ENCODE measurements at regions not wholly inside any gene's neighbourhood (a gene's known extent, or its start where the extent isn't known, plus 50 kb on each side); places are given as distances from the start of the nearest gene placed in this dataset.

DNA sequence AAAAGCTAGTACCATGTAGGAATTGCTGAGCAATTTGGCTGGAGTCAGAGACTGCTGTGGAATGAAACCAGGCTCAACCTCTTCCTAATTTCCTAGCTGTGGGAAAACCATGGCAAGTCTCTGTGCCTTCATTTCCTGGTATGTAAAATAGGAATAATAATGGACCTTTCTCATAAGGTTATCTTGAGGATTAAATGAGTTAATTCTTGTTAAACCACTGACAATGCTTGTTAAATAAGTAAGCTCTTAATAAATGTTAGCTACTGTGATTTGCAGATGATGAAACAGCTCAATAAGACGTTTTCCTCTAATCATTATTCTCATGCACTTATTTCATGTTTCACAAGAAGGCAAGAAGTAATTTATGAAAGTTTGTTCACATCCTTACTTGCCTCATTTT, 346.7 kb downstream of the RND3 start:
- H3K27me3 ChIP-seq (ENCODE audit: control insufficient read depth, insufficient read depth, low read length): no peaks in the 10 kb centered on the region
- H3K27ac ChIP-seq (ENCODE audit: low read length): no peak overlapping the region
- DNase-seq: no peak
- no peaks in the 10 kb centered on the region for H3K9me3 ChIP-seq (ENCODE audit: control insufficient read depth, low read depth, low read length)
- H3K4me3 ChIP-seq (ENCODE audit: low read length): no peak overlapping the region
- no CpG with 5 or more reads among the region's 1 CpG for WGBS (ENCODE audit: insufficient coverage, low lambda C conversion rate)
- no peaks in the 10 kb centered on the region for H3K36me3 ChIP-seq (ENCODE audit: control insufficient read depth, insufficient read depth, low read length)
- no peaks in the 10 kb centered on the region for H3K4me1 ChIP-seq (ENCODE audit: control insufficient read depth, insufficient read depth, low read length)

DNA sequence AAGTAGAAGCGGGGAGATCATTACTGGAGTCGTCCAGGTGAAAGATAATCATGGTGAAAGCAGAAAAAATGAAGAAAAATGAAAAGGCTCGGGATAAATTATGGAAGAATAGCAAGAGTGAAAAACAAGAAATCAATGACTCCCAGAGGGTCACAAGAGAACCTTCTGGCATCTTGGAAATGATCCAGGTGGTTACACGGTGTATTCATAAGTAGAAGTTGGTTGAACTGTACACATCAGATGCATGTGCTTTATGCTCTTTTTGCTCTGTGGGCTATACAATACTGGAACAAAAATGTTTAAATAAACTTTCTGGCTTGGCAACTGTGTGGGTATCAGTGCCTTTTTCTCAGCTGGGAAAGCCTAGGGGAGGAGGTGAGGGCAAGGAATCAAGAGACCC, 348.9 kb downstream of the RND3 start:
- no peaks in the 10 kb centered on the region for H3K36me3 ChIP-seq (ENCODE audit: control insufficient read depth, insufficient read depth, low read length)
- no peaks in the 10 kb centered on the region for H3K27me3 ChIP-seq (ENCODE audit: control insufficient read depth, insufficient read depth, low read length)
- peaks cover 6% of the 10 kb centered on the region for H3K4me1 ChIP-seq (ENCODE audit: control insufficient read depth, insufficient read depth, low read length)
- H3K27ac ChIP-seq (ENCODE audit: low read length): no peak overlapping the region
- H3K9me3 ChIP-seq (ENCODE audit: control insufficient read depth, low read depth, low read length): no peaks in the 10 kb centered on the region
- H3K4me3 ChIP-seq (ENCODE audit: low read length): no peak overlapping the region
- DNase-seq: no peak
- 97% methylated on average over 3 of the region's 4 CpGs for WGBS (ENCODE audit: insufficient coverage, low lambda C conversion rate)

- WGBS (ENCODE audit: insufficient coverage, low lambda C conversion rate): 89% methylated on average over 3 of the region's 5 CpGs
- Histone ChIP-seq H3K27ac (ENCODE audit: low read length) (no peak overlapping the region), H3K36me3 (ENCODE audit: control insufficient read depth, insufficient read depth, low read length) (no peaks in the 10 kb centered on the region)
Measured at GRCh38 chr2:150137338-150138069, 350.0 kb downstream of the RND3 start.

DNA sequence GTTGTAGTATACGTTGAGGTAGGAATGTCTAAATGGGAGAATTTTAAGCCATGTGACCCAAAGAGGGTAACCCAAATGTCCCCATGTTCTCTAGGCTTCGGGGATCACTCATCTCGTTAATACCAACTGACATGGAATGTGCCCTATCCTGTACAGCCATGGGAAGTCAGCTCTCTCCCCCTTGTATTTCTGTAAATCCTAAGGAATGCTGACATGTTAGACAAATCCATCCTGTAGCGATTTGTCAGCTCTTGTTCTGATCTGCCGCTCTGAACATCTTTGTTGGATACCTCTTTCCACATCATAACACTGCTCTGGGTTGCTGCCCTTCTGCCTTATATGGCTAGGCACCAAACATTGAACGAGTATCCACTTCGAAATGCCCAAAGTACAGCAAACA, 350.6 kb downstream of the RND3 start:
- Histone ChIP-seq H3K4me3 (ENCODE audit: low read length) (no peak overlapping the region), H3K36me3 (ENCODE audit: control insufficient read depth, insufficient read depth, low read length) (no peaks in the 10 kb centered on the region), H3K27me3 (ENCODE audit: control insufficient read depth, insufficient read depth, low read length) (no peaks in the 10 kb centered on the region), H3K27ac (ENCODE audit: low read length) (no peak overlapping the region), H3K9me3 (ENCODE audit: control insufficient read depth, low read depth, low read length) (no peaks in the 10 kb centered on the region), H3K4me1 (ENCODE audit: control insufficient read depth, insufficient read depth, low read length) (peaks cover 6% of the 10 kb centered on the region)
- no peak for DNase-seq
- no CpG with 5 or more reads among the region's 7 CpGs for WGBS (ENCODE audit: insufficient coverage, low lambda C conversion rate)

More at GRCh38 chr2:150137338-150138069, 350.0 kb downstream of the RND3 start:
- peaks cover 6% of the 10 kb centered on the region for H3K4me1 ChIP-seq (ENCODE audit: control insufficient read depth, insufficient read depth, low read length)
- H3K4me3 ChIP-seq (ENCODE audit: low read length): no peak overlapping the region
- no peaks in the 10 kb centered on the region for H3K27me3 ChIP-seq (ENCODE audit: control insufficient read depth, insufficient read depth, low read length)
- no peak for DNase-seq
- no peaks in the 10 kb centered on the region for H3K9me3 ChIP-seq (ENCODE audit: control insufficient read depth, low read depth, low read length)

GRCh38 chr2:150136401-150136800, 351.1 kb downstream of the RND3 start:
- Histone ChIP-seq H3K9me3 (ENCODE audit: control insufficient read depth, low read depth, low read length) (no peaks in the 10 kb centered on the region), H3K27me3 (ENCODE audit: control insufficient read depth, insufficient read depth, low read length) (no peaks in the 10 kb centered on the region), H3K27ac (ENCODE audit: low read length) (no peak overlapping the region), H3K4me3 (ENCODE audit: low read length) (no peak overlapping the region), H3K36me3 (ENCODE audit: control insufficient read depth, insufficient read depth, low read length) (no peaks in the 10 kb centered on the region), H3K4me1 (ENCODE audit: control insufficient read depth, insufficient read depth, low read length) (peaks cover 6% of the 10 kb centered on the region)
- DNase-seq: no peak
- 85% methylated on average over 3 of the region's 3 CpGs for WGBS (ENCODE audit: insufficient coverage, low lambda C conversion rate)

- Histone ChIP-seq H3K4me3 (ENCODE audit: low read length) (no peak overlapping the region), H3K27me3 (ENCODE audit: control insufficient read depth, insufficient read depth, low read length) (no peaks in the 10 kb centered on the region), H3K4me1 (ENCODE audit: control insufficient read depth, insufficient read depth, low read length) (peaks cover 6% of the 10 kb centered on the region), H3K36me3 (ENCODE audit: control insufficient read depth, insufficient read depth, low read length) (no peaks in the 10 kb centered on the region), H3K9me3 (ENCODE audit: control insufficient read depth, low read depth, low read length) (no peaks in the 10 kb centered on the region), H3K27ac (ENCODE audit: low read length) (no peak overlapping the region)
- 100% methylated on average over 1 of the region's 7 CpGs for WGBS (ENCODE audit: insufficient coverage, low lambda C conversion rate)
- DNase-seq: peak; percentile 60 to 76
Measured at GRCh38 chr2:150135223-150135883, 352.1 kb downstream of the RND3 start.

DNA sequence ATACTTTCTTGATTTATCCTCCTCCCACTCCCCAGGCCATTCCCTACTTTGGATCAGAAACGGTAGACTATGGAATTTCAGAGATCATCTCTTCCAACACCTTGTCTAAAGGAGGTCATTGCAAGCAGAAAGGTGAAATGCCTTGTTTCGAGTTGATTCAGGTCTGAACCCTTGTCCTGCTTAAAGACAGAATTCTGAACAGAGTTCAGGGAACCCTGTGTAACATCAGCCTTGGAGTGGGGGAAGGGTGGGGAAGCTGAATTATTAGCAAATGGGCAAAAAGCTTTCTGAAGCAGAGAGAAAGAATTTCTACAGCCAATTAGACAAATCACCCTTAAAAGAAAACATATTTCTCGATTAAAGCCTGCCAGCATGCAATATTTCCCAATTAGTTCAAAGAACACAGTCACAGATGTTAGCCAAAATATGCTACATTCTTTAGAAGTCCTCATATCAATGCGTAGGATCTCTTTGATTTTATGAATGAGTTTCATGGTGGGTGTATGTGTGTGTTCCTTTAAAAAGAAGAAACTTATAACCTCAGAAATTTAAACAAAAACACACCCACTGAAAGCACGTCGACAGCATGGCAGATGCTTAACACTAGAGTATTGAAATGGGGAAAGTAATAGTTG, 353.1 kb downstream of the RND3 start:
- no peaks in the 10 kb centered on the region for H3K36me3 ChIP-seq (ENCODE audit: control insufficient read depth, insufficient read depth, low read length)
- peaks cover 6% of the 10 kb centered on the region for H3K4me1 ChIP-seq (ENCODE audit: control insufficient read depth, insufficient read depth, low read length)
- no peaks in the 10 kb centered on the region for H3K9me3 ChIP-seq (ENCODE audit: control insufficient read depth, low read depth, low read length)
- no peak for DNase-seq
- H3K4me3 ChIP-seq (ENCODE audit: low read length): no peak overlapping the region
- no peak overlapping the region for H3K27ac ChIP-seq (ENCODE audit: low read length)
- H3K27me3 ChIP-seq (ENCODE audit: control insufficient read depth, insufficient read depth, low read length): no peaks in the 10 kb centered on the region
- 60% methylated on average over 1 of the region's 6 CpGs for WGBS (ENCODE audit: insufficient coverage, low lambda C conversion rate)

DNA sequence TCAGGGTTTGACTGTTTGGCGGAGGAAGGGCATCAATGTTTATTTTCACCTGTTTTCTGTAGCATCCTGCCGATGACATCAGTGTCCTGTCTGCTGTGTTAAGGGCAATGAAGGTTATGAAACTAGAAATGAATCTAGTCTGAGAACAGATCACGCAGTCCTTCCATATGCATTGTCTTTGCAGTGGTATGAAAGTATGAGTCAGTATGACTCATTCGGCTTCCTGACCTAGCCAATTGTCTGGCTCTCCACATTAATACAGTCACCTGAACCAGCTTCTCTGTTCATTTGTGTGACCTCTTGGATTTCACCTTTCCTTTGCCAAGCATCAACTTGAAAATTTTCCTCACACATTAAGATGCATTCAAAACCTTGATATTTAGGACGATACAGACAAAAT, 353.8 kb downstream of the RND3 start:
- peak; percentile 38 to 62 for DNase-seq
- H3K9me3 ChIP-seq (ENCODE audit: control insufficient read depth, low read depth, low read length): no peaks in the 10 kb centered on the region
- H3K36me3 ChIP-seq (ENCODE audit: control insufficient read depth, insufficient read depth, low read length): no peaks in the 10 kb centered on the region
- H3K4me1 ChIP-seq (ENCODE audit: control insufficient read depth, insufficient read depth, low read length): peaks cover 6% of the 10 kb centered on the region
- no peak overlapping the region for H3K4me3 ChIP-seq (ENCODE audit: low read length)
- whole genome bisulfite sequencing (ENCODE audit: insufficient coverage, low lambda C conversion rate): no CpG with 5 or more reads among the region's 5 CpGs
- no peak overlapping the region for H3K27ac ChIP-seq (ENCODE audit: low read length)
- no peaks in the 10 kb centered on the region for H3K27me3 ChIP-seq (ENCODE audit: control insufficient read depth, insufficient read depth, low read length)

- H3K27ac ChIP-seq (ENCODE audit: low read length): no peak overlapping the region
- peaks cover 14% of the 10 kb centered on the region for H3K4me1 ChIP-seq (ENCODE audit: control insufficient read depth, insufficient read depth, low read length)
- H3K36me3 ChIP-seq (ENCODE audit: control insufficient read depth, insufficient read depth, low read length): no peaks in the 10 kb centered on the region
- H3K27me3 ChIP-seq (ENCODE audit: control insufficient read depth, insufficient read depth, low read length): no peaks in the 10 kb centered on the region
- no peak overlapping the region for H3K4me3 ChIP-seq (ENCODE audit: low read length)
- 69% methylated on average over 3 of the region's 5 CpGs for WGBS (ENCODE audit: insufficient coverage, low lambda C conversion rate)
- no peaks in the 10 kb centered on the region for H3K9me3 ChIP-seq (ENCODE audit: control insufficient read depth, low read depth, low read length)
- no peak for DNase-seq
Measured at GRCh38 chr2:150129921-150130575, 357.4 kb downstream of the RND3 start.

GRCh38 chr2:150127995-150128394, 359.5 kb downstream of the RND3 start:
- peaks cover 8% of the 10 kb centered on the region for H3K4me1 ChIP-seq (ENCODE audit: control insufficient read depth, insufficient read depth, low read length)
- no peak for DNase-seq
- no peaks in the 10 kb centered on the region for H3K27me3 ChIP-seq (ENCODE audit: control insufficient read depth, insufficient read depth, low read length)
- no peak overlapping the region for H3K4me3 ChIP-seq (ENCODE audit: low read length)
- WGBS (ENCODE audit: insufficient coverage, low lambda C conversion rate): 100% methylated on average over 1 of the region's 4 CpGs
- no peaks in the 10 kb centered on the region for H3K36me3 ChIP-seq (ENCODE audit: control insufficient read depth, insufficient read depth, low read length)
- no peak overlapping the region for H3K27ac ChIP-seq (ENCODE audit: low read length)
- no peaks in the 10 kb centered on the region for H3K9me3 ChIP-seq (ENCODE audit: control insufficient read depth, low read depth, low read length)
